ENCODE measurements at regions not wholly inside any gene's neighbourhood (a gene's known extent, or its start where the extent isn't known, plus 50 kb on each side); places are given as distances from the start of the nearest gene placed in this dataset.
"Not testable (repeated sequence)": the region's sequence is repeated elsewhere in the genome, so short reads cannot be mapped to it uniquely, and the experiment has no call there.

GRCh38 chr17:15830221-15830620 lies 98.1 kb downstream of the TBC1D26 start:
- not testable (repeated sequence) for TF ChIP-seq ZNF274 (IDR thresholded peaks at IDR 0.05; ENCODE audit: low read length); ZNF274 (tag by site-specific recombination; IDR thresholded peaks at IDR 0.05; ENCODE audit: borderline replicate concordance); ZBTB1 (tag by site-specific recombination; IDR thresholded peaks at IDR 0.05); HOXC10 (CRISPR knock-in tag; IDR thresholded peaks at IDR 0.05); KLF9 (tag by site-specific recombination; IDR thresholded peaks at IDR 0.05; ENCODE audit: low read depth); TCF7L2 (IDR thresholded peaks at IDR 0.05; ENCODE audit: borderline replicate concordance, low read depth, low read length); CTCF (tag by site-specific recombination; IDR thresholded peaks at IDR 0.05); ZNF148 (tag by site-specific recombination; IDR thresholded peaks at IDR 0.05; ENCODE audit: borderline replicate concordance)

Data from HEK293 (cell line).